ENCODE measurements at regions not wholly inside any gene's neighbourhood (a gene's known extent, or its start where the extent isn't known, plus 50 kb on each side); places are given as distances from the start of the nearest gene placed in this dataset.
"Not testable (repeated sequence)": the region's sequence is repeated elsewhere in the genome, so short reads cannot be mapped to it uniquely, and the experiment has no call there.

DNA sequence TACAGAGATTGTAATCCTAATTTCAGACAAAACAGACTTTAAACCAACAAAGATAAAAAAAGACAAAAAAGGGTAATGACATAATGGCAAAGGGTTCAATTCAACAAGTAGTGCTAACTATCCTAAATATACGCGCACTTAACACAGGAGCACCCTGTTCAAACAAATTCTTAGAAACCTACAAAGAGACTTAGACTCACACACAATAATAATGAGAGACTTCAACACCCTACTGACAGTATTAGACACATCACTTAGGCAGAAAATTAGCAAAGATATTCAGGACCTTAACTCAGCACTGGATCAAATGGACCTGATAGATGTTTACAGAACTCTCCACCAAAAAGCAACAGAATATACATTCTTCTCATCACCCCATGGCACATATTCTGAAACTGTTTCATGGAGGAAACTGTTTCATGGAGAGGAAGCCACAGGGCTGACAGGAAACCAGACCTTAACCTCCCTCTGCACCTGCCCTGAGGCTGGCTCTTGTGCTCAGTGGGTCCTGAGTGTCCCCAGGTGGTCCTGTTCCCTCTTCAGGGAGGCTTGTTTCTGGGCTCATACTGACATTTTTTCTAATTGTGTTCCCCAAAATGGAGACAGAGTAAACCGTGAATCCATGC, 54.7 kb downstream of the OR4M2 start:
- not testable (repeated sequence) for H3K9me2 ChIP-seq (ENCODE audit: insufficient read depth); H3K27me3 Mint-ChIP-seq (ENCODE audit: insufficient read depth, low read depth, poor library complexity); H3K4me3 ChIP-seq; DNase-seq (ENCODE audit: low spot score); H2AFZ ChIP-seq; H3K4me3 Mint-ChIP-seq; H3K9me3 Mint-ChIP-seq; H3K79me2 ChIP-seq (replicated peaks; ENCODE audit: insufficient read depth); H3K27ac Mint-ChIP-seq; H3K36me3 Mint-ChIP-seq (ENCODE audit: low read depth); H4K20me1 ChIP-seq (replicated peaks; ENCODE audit: insufficient read depth); H3K4me1 ChIP-seq (ENCODE audit: insufficient read depth); H3K4me1 Mint-ChIP-seq; ATAC-seq; H3K27ac ChIP-seq (ENCODE audit: low read depth); H3F3A ChIP-seq (replicated peaks; ENCODE audit: low read depth); H3K27me3 ChIP-seq (ENCODE audit: insufficient read depth); H3K36me3 ChIP-seq (ENCODE audit: insufficient read depth); H3K4me2 ChIP-seq

DNA sequence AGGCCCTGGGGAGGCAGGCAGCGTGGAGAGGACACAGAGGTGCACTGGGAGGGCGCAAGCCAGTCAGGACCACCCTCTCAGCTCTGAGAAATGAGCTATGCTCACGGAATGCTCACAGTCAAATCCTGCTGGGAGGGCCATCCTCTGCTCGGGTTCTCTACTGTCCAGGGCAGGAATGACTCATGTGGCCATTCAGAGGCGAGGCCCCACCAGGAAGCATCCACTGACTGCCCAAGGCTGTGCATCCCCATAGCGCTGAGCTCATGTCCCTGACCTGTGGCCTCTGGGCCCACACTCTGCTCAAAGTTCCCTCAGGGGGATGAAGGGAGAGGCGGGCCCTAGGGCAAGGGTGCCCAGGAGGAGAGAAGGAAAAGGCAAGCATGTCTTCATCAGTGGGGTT, 57.2 kb downstream of the OR4M2 start:
- not testable (repeated sequence) for ATAC-seq; H3K4me3 ChIP-seq; H3K79me2 ChIP-seq (replicated peaks; ENCODE audit: insufficient read depth); H3K4me1 ChIP-seq (ENCODE audit: insufficient read depth); H3K27ac Mint-ChIP-seq; H3K4me3 Mint-ChIP-seq; H3K27ac ChIP-seq (ENCODE audit: low read depth); H3K9me2 ChIP-seq (ENCODE audit: insufficient read depth); H3F3A ChIP-seq (replicated peaks; ENCODE audit: low read depth); H3K4me2 ChIP-seq; H3K36me3 ChIP-seq (ENCODE audit: insufficient read depth); H2AFZ ChIP-seq; H3K27me3 ChIP-seq (ENCODE audit: insufficient read depth); H3K27me3 Mint-ChIP-seq (ENCODE audit: insufficient read depth, low read depth, poor library complexity); H3K4me1 Mint-ChIP-seq; DNase-seq (ENCODE audit: low spot score); H4K20me1 ChIP-seq (replicated peaks; ENCODE audit: insufficient read depth); H3K9me3 Mint-ChIP-seq; H3K36me3 Mint-ChIP-seq (ENCODE audit: low read depth)

DNA sequence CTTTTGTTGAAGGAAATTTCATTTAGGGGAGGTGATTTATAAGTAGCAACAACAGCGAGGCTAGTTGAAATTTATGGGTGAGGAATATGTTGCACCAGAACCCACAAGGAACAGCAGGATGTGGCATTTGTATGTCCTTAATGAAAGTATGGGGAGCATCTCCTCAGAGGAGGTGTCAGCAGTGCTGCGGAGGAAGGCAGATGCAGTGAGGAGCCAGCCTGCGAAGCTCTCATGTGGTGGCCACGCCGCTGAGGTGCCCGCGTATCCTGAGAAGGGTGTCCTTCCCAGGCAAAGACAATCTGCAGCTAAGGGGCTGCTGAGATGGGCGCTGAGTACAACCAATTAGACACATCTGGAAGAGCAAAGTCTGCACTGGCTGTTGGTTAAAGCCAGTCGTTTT, 60.8 kb downstream of the OR4M2 start:
- H3K27ac Mint-ChIP-seq; H3K4me3 Mint-ChIP-seq; DNase-seq (ENCODE audit: low spot score); H3K9me3 Mint-ChIP-seq; H3F3A ChIP-seq (replicated peaks; ENCODE audit: low read depth); H3K4me2 ChIP-seq; H3K36me3 ChIP-seq (ENCODE audit: insufficient read depth); H3K36me3 Mint-ChIP-seq (ENCODE audit: low read depth); H3K27ac ChIP-seq (ENCODE audit: low read depth); H4K20me1 ChIP-seq (replicated peaks; ENCODE audit: insufficient read depth); H3K4me1 Mint-ChIP-seq; H3K27me3 Mint-ChIP-seq (ENCODE audit: insufficient read depth, low read depth, poor library complexity); H3K4me3 ChIP-seq; H3K4me1 ChIP-seq (ENCODE audit: insufficient read depth); H3K9me2 ChIP-seq (ENCODE audit: insufficient read depth); H2AFZ ChIP-seq; ATAC-seq; H3K79me2 ChIP-seq (replicated peaks; ENCODE audit: insufficient read depth); H3K27me3 ChIP-seq (ENCODE audit: insufficient read depth): not testable (repeated sequence)

DNA sequence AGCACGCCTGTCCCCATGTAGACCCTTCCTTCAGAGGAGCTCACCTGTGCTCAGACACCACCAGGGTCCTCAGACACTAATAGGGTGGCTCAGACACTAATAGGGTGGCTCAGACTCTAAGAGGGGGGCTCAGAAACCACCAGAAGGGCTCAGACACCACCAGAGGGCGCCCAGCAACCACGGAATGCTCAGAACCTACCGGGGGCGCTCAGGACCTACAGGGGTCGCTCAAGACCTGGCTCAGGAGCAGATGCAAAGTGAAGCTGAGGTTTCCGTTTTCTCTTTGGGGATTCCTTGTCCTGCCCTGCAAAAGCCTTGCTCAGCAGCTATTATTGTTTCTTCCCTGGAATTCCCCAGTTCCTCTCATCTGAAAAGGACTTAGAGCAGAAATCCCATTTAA, 67.8 kb downstream of the OR4M2 start:
- H3K27me3 ChIP-seq (ENCODE audit: insufficient read depth); H3K4me1 Mint-ChIP-seq; H3K9me3 Mint-ChIP-seq; ATAC-seq; H3K27ac ChIP-seq (ENCODE audit: low read depth); H3K4me3 Mint-ChIP-seq; H3K4me3 ChIP-seq; H3K79me2 ChIP-seq (replicated peaks; ENCODE audit: insufficient read depth); DNase-seq (ENCODE audit: low spot score); H3F3A ChIP-seq (replicated peaks; ENCODE audit: low read depth); H3K4me2 ChIP-seq; H3K27ac Mint-ChIP-seq; H3K27me3 Mint-ChIP-seq (ENCODE audit: insufficient read depth, low read depth, poor library complexity); H4K20me1 ChIP-seq (replicated peaks; ENCODE audit: insufficient read depth); H3K36me3 ChIP-seq (ENCODE audit: insufficient read depth); H3K9me2 ChIP-seq (ENCODE audit: insufficient read depth); H3K4me1 ChIP-seq (ENCODE audit: insufficient read depth); H2AFZ ChIP-seq; H3K36me3 Mint-ChIP-seq (ENCODE audit: low read depth): not testable (repeated sequence)

DNA sequence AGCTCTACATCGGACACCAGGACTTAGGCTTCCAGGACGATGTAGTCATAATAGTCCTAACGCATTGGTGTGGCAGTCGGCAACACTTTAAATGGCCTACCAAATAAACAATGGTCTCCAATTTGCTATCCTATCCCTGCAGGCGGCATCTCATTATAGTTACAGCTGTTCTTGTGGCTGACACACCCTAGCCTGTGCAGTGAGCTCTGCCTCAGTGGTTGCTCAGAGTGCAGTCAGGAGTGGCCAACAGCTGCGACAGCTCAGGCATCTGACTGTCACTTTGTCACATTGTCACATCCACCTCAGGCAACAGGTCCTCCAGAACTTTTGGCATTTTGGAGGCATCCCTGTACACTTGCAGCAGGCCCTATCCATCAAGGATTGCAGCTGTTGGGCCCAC, 77.9 kb downstream of the OR4M2 start:
- not testable (repeated sequence) for H3K27me3 Mint-ChIP-seq (ENCODE audit: insufficient read depth, low read depth, poor library complexity); H3K79me2 ChIP-seq (replicated peaks; ENCODE audit: insufficient read depth); H3F3A ChIP-seq (replicated peaks; ENCODE audit: low read depth); H3K36me3 Mint-ChIP-seq (ENCODE audit: low read depth); H3K4me1 ChIP-seq (ENCODE audit: insufficient read depth); H4K20me1 ChIP-seq (replicated peaks; ENCODE audit: insufficient read depth); H3K4me2 ChIP-seq; H3K4me3 ChIP-seq; ATAC-seq; H3K4me3 Mint-ChIP-seq; H3K9me2 ChIP-seq (ENCODE audit: insufficient read depth); H2AFZ ChIP-seq; H3K27me3 ChIP-seq (ENCODE audit: insufficient read depth); H3K27ac ChIP-seq (ENCODE audit: low read depth); DNase-seq (ENCODE audit: low spot score); H3K27ac Mint-ChIP-seq; H3K4me1 Mint-ChIP-seq; H3K9me3 Mint-ChIP-seq; H3K36me3 ChIP-seq (ENCODE audit: insufficient read depth)

DNA sequence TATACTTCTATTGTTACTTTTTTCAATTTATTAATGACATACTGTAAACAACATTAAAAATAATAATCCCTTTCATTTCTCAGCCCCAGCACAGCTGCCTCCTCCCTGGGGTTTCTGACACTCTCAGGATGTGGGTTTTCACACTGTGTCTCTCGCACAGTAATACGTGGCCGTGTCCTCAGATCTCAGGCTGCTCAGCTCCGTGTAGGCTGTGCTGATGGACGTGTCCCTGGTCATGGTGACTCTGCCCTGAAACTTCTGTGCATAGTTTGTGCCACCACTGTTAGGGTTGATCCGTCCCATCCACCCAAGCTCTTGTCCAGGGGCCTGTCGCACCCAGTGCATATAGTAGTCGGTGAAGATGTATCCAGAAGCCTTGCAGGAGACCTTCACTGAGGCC, 80.0 kb downstream of the OR4M2 start:
- not testable (repeated sequence) for H3K27ac ChIP-seq (ENCODE audit: low read depth); DNase-seq (ENCODE audit: low spot score); H3K4me3 ChIP-seq; H3K4me2 ChIP-seq; H3K4me1 ChIP-seq (ENCODE audit: insufficient read depth); H3K4me3 Mint-ChIP-seq; H3K36me3 ChIP-seq (ENCODE audit: insufficient read depth); H3K79me2 ChIP-seq (replicated peaks; ENCODE audit: insufficient read depth); H3K4me1 Mint-ChIP-seq; H3K9me2 ChIP-seq (ENCODE audit: insufficient read depth); H3K27me3 ChIP-seq (ENCODE audit: insufficient read depth); H2AFZ ChIP-seq; H3F3A ChIP-seq (replicated peaks; ENCODE audit: low read depth); H3K9me3 Mint-ChIP-seq; H3K27me3 Mint-ChIP-seq (ENCODE audit: insufficient read depth, low read depth, poor library complexity); ATAC-seq; H3K27ac Mint-ChIP-seq; H3K36me3 Mint-ChIP-seq (ENCODE audit: low read depth); H4K20me1 ChIP-seq (replicated peaks; ENCODE audit: insufficient read depth)

DNA sequence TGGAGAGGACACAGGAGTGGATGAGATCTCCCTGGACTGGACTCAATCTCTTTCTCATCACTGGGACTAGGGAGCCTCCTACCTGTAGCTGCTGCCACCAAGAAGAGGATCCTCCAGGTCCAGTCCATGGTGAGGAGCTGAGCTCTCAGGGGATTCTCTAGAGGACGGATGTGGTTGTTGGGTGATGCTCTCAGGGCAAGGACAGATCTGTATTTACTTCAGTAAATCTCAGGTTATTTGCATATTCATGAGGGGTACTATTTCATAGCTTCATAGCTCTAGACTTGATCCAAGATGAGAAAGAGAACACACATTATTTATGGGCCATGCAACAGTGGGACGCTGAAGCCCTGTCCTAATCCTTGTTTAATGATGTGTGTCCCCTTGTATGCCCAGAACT, 80.4 kb downstream of the OR4M2 start:
- not testable (repeated sequence) for H3K9me3 Mint-ChIP-seq; H3K4me1 Mint-ChIP-seq; H3K4me3 ChIP-seq; H3K4me2 ChIP-seq; H2AFZ ChIP-seq; H3K27ac ChIP-seq (ENCODE audit: low read depth); H3K27ac Mint-ChIP-seq; DNase-seq (ENCODE audit: low spot score); H3K36me3 ChIP-seq (ENCODE audit: insufficient read depth); H3K4me3 Mint-ChIP-seq; H3K27me3 ChIP-seq (ENCODE audit: insufficient read depth); H4K20me1 ChIP-seq (replicated peaks; ENCODE audit: insufficient read depth); H3K4me1 ChIP-seq (ENCODE audit: insufficient read depth); ATAC-seq; H3K79me2 ChIP-seq (replicated peaks; ENCODE audit: insufficient read depth); H3K27me3 Mint-ChIP-seq (ENCODE audit: insufficient read depth, low read depth, poor library complexity); H3K9me2 ChIP-seq (ENCODE audit: insufficient read depth); H3F3A ChIP-seq (replicated peaks; ENCODE audit: low read depth); H3K36me3 Mint-ChIP-seq (ENCODE audit: low read depth)

All from GM23338 (cell line).